Stimulated activated CD8-positive, alpha-beta memory T cell treated with anti-CD3 and anti-CD28 coated beads, Interleukin-4, amount 100 ng/mL, for 48 hours (primary cell): ENCODE measurements at regions not wholly inside any gene's neighbourhood (a gene's known extent, or its start where the extent isn't known, plus 50 kb on each side); places are given as distances from the start of the nearest gene placed in this dataset.

Source experiments
- DNase-seq: peaks from one replicate; pipeline ENCODE4 v3.0.0-alpha.2; 2020

- no peak for DNase-seq
Observed at GRCh38 chr12:4045786-4046494, 172.7 kb upstream of the PARP11 start.

DNA sequence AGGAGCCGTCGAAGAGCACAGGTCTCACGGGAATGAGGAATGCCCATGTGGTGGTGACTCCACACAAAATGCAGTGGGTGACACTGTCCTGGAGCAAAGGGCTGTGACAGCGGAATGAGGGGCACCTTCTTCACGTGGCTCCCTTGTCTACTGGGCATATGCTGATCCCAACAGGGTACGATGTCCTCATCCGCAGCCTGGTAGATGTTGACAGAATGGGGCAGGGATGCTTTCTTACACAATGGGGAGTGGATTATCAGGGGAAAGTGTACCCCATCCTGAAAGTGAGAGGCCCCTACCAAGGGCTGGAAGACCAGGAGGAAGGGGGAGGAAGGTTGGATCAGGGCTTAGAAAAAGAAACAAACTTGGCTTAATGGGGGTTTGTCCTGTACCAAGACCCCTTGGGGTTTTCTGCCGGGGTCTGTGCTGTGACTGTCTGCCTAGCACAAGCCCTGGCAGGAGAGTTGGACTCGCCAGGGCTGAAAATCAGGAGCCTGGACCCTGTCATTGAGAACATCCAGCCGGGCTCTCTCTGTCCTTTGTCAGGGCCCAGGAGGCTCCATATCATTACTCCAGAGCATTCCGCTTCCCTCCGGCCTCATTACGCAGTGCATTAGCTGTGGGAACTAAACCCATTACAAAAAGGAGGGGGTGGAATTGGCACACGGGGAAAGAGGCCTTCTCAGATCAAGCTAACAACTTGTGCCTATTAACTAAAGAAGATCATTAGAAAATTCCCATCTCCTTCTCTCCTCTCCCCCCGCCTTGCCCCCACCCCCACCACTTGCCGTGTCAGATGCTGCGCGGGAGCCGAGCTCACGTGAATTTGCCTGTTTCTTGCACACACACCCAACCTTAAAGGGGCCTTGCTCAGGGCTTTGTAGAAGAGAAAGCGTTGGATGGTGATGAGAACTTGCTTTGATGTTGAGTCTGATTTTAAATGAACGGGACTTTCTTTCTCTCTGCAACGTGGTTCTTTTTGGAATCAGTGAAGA lies 171.8 kb upstream of the PARP11 start:
- DNase-seq: no peak

DNA sequence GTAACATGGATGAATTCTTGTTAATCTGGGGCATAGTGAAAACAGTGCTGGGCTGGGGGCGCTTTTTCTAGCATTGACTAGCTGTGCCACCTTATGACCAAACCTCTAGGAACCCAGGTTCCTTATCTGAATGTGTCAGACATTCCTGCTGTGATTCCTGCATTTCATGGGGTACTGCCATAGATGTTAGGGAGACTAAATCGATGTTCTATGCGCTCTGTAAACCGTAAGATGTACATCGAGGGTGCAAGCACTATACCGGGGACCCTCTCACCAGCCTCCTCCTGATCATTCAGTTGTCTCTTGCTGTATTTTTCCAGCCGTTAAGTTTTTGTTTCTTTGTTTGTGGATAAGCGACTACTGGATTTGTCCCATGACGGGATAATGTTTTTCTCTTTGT lies 170.9 kb upstream of the PARP11 start:
- DNase-seq: no peak

GRCh38 chr12:4041187-4041885 lies 168.1 kb upstream of the PARP11 start:
- DNase-seq: no peak

GRCh38 chr12:4039931-4040330 lies 166.7 kb upstream of the PARP11 start:
- no peak for DNase-seq

DNA sequence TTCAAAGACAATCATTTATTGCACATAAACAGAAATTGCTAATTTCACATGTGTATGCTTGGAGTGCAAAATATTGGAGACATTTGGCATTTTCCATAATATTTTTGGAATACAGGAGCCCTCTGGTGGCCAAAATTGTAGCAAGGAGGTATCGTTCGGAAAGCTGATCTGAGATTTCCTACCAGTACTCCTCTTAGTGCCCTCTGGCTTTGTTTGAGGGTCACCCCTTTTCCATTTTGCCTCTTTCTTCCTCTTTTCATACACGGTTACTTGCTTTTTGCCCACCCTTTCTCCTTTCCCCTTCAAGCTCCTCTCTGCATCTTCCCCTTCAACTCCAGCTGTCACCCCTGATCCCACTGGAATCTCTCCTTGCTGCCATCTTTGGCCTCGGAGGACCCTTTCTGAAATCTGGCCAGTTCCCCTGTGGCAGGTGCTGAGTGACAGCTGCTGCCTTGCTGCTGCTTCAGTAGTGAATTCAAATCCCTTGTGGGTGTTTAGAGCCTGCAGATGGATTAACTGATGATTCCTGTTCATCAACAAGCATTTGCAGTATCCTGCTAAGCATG lies 164.6 kb upstream of the PARP11 start:
- peak; percentile 37 for DNase-seq

- no peak for DNase-seq
Observed at GRCh38 chr12:4036671-4037271, 163.6 kb upstream of the PARP11 start.

DNA sequence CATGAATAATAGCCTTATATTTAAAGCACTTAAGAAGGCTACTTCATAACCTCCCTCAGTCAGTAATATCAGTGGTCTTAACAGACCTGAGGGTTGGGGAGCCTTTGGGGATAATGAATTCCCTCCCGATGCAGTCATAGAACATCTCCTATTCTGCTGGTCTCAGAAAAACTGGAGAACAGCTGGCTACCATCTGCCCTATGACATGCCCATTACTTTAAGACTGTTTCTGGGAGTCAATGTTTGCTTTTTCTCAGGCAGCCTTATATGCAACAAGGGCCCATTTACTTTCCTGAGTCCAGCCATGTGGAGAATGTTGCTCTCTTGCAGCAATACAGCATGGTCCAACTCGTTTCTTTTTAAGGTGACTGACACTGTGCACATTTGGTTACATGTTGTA lies 161.7 kb upstream of the PARP11 start:
- DNase-seq: no peak

DNA sequence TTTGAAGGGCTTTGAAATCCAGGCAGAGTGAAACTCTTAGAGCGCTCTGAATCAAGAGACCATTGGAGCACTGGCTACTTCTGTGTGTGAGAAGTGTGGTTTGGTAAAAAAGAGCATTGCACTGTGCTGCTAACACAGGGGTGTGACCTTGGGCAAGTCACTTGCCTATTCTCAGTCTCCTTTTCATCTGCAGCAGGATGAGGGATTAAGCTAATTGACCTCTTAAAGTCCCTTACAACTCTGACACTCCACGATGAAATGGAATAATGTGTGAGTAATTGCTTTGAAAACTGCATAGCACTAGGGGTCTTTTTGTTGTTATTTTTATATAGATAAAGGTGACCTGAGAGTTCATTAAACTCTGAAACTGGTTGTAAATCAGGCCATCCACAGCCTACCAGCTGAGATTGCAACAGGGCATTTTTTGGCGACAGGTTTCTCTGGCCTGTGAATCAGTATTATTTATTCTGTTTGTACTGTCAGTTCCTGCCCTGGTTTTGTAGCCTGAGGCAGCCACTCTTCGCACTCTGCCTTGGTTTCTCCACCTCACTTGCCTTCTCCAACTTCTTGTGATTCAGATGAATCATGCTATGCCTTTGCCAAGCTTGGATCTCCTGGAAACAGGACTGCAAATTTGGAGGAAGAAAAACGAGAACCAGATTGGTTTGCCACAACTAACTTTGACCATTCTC lies 159.9 kb upstream of the PARP11 start:
- no peak for DNase-seq

DNA sequence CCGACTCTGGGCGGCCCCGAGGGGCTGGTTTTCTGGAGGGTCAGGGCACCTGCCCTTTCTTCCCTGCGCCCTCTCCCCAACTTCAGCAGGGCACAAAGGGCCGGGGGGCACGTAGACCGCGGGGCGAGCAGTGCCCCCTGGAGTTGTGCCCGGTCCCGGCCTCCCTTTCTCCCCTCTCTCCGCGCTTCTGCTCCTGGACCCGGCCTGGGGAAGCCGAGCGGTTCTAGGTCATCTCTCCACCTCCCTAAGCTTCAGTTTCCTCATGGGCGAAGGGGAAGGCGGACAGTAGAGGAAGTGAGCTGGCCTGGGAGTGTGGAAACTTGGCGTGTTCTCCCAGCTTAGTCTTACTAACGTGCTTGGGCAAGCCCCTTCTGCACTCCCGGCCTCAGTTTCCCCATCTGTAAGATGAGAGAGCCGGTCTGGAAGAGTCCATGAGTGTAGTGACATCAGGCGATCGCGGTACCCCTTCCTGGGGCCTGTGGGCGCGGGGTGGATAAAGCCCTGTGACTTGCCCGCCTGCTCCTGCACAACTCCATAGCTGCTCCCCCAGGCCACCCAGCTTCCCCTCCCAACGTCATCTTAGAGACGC lies 158.6 kb upstream of the PARP11 start:
- no peak for DNase-seq

DNA sequence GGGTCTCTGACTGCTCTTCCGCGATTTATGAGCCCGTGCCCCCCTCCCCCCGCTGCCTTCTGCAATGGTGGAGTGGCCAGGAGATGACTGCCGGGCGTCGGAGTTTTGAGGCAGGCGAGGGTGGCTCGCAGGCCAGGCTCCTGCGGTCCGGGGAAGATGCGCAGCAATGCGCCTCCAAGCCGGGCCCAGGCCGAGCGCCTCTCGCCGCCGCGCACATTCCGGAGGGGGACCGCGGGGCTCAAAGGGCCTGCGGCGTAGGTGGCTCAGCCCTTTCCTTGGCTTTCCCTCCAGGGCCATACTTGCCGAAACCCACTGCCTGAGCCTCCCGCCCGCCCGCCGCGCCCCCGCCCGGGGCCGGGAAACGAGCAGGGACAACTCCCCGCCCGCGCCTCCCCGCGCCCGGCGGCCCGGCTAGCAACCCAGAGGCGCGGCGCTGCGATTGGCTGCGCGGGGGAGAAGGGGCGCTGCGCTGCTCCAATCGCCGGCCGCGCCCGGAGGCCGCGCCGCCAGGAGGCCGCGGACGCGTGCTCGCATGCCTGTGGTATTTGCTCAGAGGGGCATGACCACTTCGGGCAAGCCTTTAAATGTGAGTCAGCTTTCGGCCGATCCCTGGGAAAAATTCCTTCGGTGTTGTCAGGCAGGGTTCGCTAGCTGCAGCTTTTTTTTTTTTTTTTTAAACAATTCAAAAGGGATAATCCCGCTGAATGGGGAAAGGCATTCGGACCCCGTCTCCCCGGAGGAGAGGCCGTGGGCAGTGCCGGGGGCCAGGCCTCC lies 157.9 kb upstream of the PARP11 start:
- peak; percentile 80 for DNase-seq

DNA sequence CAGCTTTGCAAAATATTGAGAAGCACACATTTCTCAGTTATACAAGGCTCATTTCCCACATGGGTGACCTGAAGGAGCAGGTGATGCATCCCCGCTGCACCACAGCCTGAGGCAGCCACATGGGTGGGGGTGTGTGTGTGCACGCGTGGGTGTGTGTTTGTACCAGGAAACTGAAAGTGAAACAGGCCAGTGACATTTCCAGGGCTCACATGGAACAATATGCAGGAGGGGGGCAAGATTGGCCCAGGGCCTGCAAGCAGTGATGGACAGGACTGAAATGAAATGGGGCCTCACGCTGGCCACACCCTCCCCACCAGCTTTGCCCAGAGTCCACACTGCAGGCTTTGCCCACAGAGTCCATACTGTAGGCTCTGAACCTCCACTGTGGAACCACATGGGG lies 154.2 kb upstream of the PARP11 start:
- peak; percentile 67 for DNase-seq

DNA sequence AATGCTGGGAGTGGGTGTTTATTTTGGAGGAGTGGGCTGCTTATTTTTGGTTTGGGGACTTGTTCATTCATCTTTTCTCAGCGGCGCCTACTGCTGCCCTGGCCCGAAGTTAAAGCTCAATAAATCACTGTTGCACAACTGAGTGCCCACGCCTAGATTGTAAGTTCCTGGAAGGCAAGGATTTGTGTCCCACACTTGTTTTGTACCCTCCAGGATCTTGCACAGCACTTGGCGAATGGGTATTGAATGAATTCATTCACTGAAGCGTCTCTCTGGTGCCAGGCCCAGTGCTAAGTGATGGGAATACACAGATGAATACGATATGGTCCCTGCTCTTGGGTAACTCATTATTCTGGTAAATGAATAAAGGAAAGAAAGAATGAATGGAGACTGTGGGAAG lies 153.3 kb upstream of the PARP11 start:
- no peak for DNase-seq

DNA sequence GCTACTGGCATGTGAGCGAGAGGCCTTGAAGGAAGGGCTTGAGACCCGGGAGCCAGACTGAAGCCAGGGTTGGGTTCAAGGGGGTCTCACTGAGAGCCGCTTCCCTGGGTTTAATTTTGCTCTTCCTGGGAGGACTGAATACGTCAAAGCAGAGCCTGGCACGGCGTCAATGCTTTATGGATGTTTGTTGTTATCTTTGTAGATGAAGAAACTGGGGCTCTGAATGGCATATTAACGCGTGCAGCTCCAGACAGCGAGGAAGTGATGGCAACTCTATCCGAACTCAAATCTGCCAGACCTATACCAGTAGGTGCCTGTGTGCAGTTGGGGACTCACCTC lies 152.8 kb upstream of the PARP11 start:
- DNase-seq: no peak

GRCh38 chr12:4025181-4026019 lies 152.2 kb upstream of the PARP11 start:
- no peak for DNase-seq

DNA sequence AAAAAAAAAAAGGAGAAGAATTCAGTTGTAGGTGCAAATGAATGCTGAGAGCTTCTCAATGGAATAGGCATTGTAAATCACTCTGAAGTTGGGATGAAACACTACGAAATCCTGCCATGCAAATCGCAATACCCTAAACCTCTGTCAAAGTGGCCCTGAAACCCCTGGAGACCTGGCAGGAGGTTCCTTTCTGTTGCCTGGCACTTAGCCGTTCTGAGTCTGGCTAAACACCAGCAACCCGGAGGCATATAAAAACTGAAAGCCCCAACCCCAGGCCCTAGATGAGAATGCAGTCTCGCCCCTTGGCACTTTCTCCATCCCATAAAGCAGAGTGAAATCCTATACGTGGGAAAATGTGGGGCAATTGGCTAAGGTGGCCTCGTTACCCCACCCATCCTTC lies 151.5 kb upstream of the PARP11 start:
- DNase-seq: no peak

DNA sequence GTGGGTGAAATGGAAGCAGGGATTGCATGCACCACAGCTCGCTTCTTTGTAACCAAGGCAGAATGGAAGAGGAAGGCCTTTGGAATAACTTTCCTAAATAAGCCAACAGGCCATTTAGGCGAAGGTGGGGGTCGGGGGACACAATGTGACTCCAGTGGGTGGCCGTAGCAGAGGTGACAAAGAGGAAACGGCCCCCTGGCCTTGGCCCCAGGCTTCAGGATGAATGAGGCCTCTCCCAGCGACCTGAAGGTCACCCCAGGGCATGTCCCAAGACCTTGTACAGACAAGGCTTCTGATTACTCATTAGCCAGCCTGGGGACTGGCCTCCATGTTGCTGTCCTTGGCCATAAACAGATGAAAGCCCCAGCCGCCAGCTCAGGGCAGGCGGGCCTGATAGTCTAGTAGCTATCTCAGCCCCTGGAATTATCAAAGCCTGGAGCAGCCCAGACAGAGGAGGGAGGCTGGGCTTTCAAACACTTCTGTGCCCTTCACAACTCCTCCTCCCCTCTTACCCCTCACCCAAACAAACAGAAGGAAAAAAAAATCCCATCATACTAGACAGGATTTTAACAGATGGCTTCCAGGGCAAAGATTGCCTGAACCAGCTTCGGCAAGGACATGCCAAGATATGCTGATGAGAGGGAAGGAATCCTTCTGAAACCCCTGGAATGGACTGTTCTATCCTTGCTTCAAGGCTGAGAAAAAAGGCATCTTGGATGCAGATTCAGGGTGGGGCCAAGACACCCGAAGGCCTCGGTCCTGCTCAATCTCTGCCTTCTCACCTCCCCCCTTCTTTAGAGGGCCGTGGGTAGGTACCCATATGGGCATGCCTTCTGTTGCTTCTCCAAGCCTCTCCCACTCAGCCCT lies 142.3 kb upstream of the PARP11 start:
- no peak for DNase-seq

DNA sequence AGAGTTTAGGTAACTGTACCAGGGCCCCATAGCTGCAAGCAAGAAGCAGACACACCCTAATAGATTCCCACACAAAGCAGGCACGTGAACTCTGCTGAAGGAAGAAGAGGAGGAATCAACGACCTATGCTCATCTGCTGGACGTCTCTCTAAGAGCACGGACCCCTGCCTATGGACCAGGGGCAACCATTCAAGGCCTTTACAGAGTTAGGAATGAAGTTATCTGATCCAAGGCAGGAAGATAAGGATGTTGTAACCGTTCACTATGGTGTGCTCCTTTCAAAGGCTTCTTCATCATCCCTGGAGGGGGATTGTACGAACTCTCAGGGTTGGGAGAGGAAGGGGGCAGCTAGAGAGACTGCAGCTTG lies 141.6 kb upstream of the PARP11 start:
- DNase-seq: no peak

DNA sequence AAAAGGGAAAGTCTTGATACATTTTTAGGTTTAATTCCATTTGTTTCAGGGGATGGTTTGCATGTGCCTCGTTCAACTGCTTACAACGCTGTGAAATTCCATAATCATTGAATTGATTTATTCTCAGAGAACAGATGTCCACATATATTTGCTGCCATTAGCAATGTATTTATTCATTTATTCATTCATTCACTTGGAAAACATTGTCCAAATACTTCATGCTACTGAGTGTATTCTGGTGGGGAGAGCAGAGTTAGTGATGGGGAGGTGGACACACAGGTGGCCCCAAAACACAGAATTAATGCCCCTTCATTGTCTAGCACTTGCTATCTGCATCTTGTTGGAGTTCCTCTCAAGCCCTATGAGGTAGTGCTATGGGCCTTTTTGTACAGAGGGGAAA lies 141.2 kb upstream of the PARP11 start:
- DNase-seq: no peak
